ENCODE measurements at regions not wholly inside any gene's neighbourhood (a gene's known extent, or its start where the extent isn't known, plus 50 kb on each side); places are given as distances from the start of the nearest gene placed in this dataset.

DNA sequence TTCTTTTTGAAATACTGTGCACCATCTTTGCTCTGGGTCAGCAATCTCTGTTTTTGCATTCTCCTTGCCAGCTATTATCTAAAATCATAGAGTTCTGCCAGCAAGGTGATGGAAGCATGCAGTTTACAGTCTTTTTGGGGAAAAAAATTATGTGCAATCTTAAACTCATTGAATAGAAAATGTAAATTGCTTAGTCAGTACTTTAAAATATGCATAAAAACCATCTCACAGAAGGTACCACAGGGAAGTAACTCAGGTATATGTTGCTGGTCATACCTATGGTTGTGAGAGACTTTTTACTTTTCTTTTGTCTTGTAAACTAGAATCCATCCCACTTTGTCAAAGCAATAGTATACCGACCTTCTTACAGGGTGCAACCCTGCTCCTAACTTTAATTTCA, 469.8 kb upstream of the ANO3 start:
- in situ Hi-C loops (cut with HindIII; ENCODE audit: low pct_ligation_motif_present, low sequenced_read_pairs) = no loop called here
- TF ChIP-seq, protein P1, sequence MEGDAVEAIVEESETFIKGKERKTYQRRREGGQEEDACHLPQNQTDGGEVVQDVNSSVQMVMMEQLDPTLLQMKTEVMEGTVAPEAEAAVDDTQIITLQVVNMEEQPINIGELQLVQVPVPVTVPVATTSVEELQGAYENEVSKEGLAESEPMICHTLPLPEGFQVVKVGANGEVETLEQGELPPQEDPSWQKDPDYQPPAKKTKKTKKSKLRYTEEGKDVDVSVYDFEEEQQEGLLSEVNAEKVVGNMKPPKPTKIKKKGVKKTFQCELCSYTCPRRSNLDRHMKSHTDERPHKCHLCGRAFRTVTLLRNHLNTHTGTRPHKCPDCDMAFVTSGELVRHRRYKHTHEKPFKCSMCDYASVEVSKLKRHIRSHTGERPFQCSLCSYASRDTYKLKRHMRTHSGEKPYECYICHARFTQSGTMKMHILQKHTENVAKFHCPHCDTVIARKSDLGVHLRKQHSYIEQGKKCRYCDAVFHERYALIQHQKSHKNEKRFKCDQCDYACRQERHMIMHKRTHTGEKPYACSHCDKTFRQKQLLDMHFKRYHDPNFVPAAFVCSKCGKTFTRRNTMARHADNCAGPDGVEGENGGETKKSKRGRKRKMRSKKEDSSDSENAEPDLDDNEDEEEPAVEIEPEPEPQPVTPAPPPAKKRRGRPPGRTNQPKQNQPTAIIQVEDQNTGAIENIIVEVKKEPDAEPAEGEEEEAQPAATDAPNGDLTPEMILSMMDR (IDR thresholded peaks at IDR 0.05; ENCODE audit: low read depth, low read length, missing control alignments) = no peak
- no peak overlapping the region for H3K4me3 ChIP-seq (ENCODE audit: low read depth, low read length)
- DNase-seq = no peak
- no peak overlapping the region for H3K27ac ChIP-seq
- H3K27me3 ChIP-seq (replicated peaks) = no peaks in the 10 kb centered on the region
- H3K36me3 ChIP-seq (replicated peaks) = no peaks in the 10 kb centered on the region

DNA sequence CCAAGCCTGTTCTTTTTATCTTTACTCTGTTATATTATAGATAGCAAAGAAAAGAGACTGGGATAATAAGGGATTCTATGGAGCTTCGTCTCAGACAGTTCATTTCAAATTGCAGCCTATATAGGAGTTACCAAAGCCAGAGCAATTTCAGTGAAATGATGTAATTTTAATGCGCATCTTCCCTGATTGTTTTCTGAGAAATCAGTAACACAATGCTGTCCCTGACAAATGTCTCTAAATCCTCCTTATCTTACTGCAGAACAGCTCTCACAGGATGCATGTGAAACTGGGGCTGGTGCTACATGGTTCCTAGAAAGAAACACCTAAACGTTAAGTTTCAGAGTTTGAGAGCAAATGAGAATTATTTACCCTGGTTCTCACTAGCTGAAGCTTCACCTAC, 467.9 kb upstream of the ANO3 start:
- no peaks in the 10 kb centered on the region for H3K27me3 ChIP-seq (replicated peaks)
- no peak for DNase-seq
- TF ChIP-seq, protein P1 (IDR thresholded peaks at IDR 0.05; ENCODE audit: low read depth, low read length, missing control alignments) = no peak
- in situ Hi-C loops (cut with HindIII; ENCODE audit: low pct_ligation_motif_present, low sequenced_read_pairs) = no loop called here
- H3K4me3 ChIP-seq (ENCODE audit: low read depth, low read length) = no peak overlapping the region
- no peak overlapping the region for H3K27ac ChIP-seq
- H3K36me3 ChIP-seq (replicated peaks) = no peaks in the 10 kb centered on the region

DNA sequence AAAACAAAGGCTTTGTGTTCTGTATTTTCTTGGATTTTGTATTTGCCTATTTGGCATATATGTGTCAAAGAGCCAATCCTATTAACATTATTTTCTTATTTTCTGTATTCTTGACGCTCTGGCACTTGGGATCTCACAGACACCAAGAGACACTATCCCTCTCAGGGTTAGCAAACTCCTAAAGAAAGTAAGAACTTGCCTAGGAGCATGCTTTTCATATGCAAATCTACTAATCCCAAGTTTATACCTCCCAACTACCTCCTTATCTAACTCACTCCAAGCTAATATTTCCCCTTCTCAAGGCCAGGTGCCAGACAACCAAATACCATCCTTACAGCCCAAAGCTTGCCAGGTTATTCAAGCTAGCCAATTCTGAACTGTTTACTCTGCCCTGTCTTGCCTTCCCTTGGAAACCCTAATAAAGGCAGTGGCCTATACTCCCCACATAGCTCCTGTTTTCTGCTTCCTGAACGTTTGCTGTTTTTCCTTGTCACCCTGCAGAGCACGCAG, 455.4 kb upstream of the ANO3 start:
- Histone ChIP-seq H3K27ac (no peak overlapping the region), H3K36me3 (replicated peaks) (no peaks in the 10 kb centered on the region), H3K4me3 (ENCODE audit: low read depth, low read length) (no peak overlapping the region), H3K27me3 (replicated peaks) (no peaks in the 10 kb centered on the region)
- DNase-seq = no peak
- in situ Hi-C loops (cut with HindIII; ENCODE audit: low pct_ligation_motif_present, low sequenced_read_pairs) = no loop called here
- TF ChIP-seq, protein P1 (IDR thresholded peaks at IDR 0.05; ENCODE audit: low read depth, low read length, missing control alignments) = no peak

GRCh38 chr11:25886036-25886435, 445.9 kb upstream of the ANO3 start:
- Histone ChIP-seq H3K27ac (no peak overlapping the region), H3K36me3 (replicated peaks) (no peaks in the 10 kb centered on the region), H3K4me3 (ENCODE audit: low read depth, low read length) (no peak overlapping the region), H3K27me3 (replicated peaks) (no peaks in the 10 kb centered on the region)
- TF ChIP-seq, protein P1 (IDR thresholded peaks at IDR 0.05; ENCODE audit: low read depth, low read length, missing control alignments) = no peak
- DNase-seq = no peak
- in situ Hi-C loops (cut with HindIII; ENCODE audit: low pct_ligation_motif_present, low sequenced_read_pairs) = no loop called here

- TF ChIP-seq, protein P1 (IDR thresholded peaks at IDR 0.05; ENCODE audit: low read depth, low read length, missing control alignments) = no peak
- in situ Hi-C loops (cut with HindIII; ENCODE audit: low pct_ligation_motif_present, low sequenced_read_pairs) = no loop called here
- DNase-seq = no peak
- Histone ChIP-seq H3K36me3 (replicated peaks) (no peaks in the 10 kb centered on the region), H3K27ac (no peak overlapping the region), H3K27me3 (replicated peaks) (no peaks in the 10 kb centered on the region), H3K4me3 (ENCODE audit: low read depth, low read length) (no peak overlapping the region)
Observed at GRCh38 chr11:25890626-25891260, 441.2 kb upstream of the ANO3 start.

GRCh38 chr11:25891960-25892359, 440.0 kb upstream of the ANO3 start:
- Histone ChIP-seq H3K36me3 (replicated peaks) (no peaks in the 10 kb centered on the region), H3K27ac (no peak overlapping the region), H3K4me3 (ENCODE audit: low read depth, low read length) (no peak overlapping the region), H3K27me3 (replicated peaks) (no peaks in the 10 kb centered on the region)
- TF ChIP-seq, protein P1 (IDR thresholded peaks at IDR 0.05; ENCODE audit: low read depth, low read length, missing control alignments) = no peak
- DNase-seq = no peak
- in situ Hi-C loops (cut with HindIII; ENCODE audit: low pct_ligation_motif_present, low sequenced_read_pairs) = no loop called here

All from brain microvascular endothelial cell (primary cell).